Activated CD4-positive, alpha-beta memory T cell treated with anti-CD3 and anti-CD28 coated beads for 36 hours (primary cell): ENCODE measurements at regions not wholly inside any gene's neighbourhood (a gene's known extent, or its start where the extent isn't known, plus 50 kb on each side); places are given as distances from the start of the nearest gene placed in this dataset.

Source experiments
- CTCF ChIA-PET: fragments of 350-600 bp; sonication (Branson Sonifier 250); formaldehyde crosslinking; loops from one replicate; lab custom pipeline; 2021; ENCODE audit warnings: antibody characterized with exemption, inconsistent platforms; lab: Charles Lee
- POLR2A ChIA-PET: fragments of 350-600 bp; sonication (Branson Sonifier 250); formaldehyde crosslinking; loops from one replicate; lab custom pipeline; 2021; ENCODE audit warnings: antibody characterized with exemption; lab: Charles Lee
- DNase-seq: peaks from one replicate; pipeline ENCODE4 v3.0.0-alpha.2; 2020
- H3K27ac Mint-ChIP-seq: one replicate; pipeline ENCODE4 v1.8.0; 2021; ENCODE audit warnings: mixed read lengths
- H3K27me3 Mint-ChIP-seq: one replicate; pipeline ENCODE4 v1.8.0; 2021; ENCODE audit warnings: mixed read lengths
- H3K36me3 Mint-ChIP-seq: one replicate; pipeline ENCODE4 v1.8.0; 2021; ENCODE audit warnings: mixed read lengths
- H3K4me1 Mint-ChIP-seq: one replicate; pipeline ENCODE4 v1.8.0; 2021; ENCODE audit warnings: low read depth, mixed read lengths
- H3K4me3 Mint-ChIP-seq: one replicate; pipeline ENCODE4 v1.8.0; 2021; ENCODE audit warnings: mild to moderate bottlenecking, mixed read lengths
- H3K9me3 Mint-ChIP-seq: one replicate; pipeline ENCODE4 v1.8.0; 2021; ENCODE audit warnings: mixed read lengths
- intact Hi-C: fragments of 100-400 bp; cut with micrococcal nuclease; formaldehyde crosslinking; loops from one replicate; pipeline ENCODE4 v1.15.1; 2023

GRCh38 chr12:85632390-85632789 lies 203.8 kb downstream of the RASSF9 start:
- intact Hi-C loops: no loop called here
- Mint-ChIP-seq H3K27ac (no peak overlapping the region), H3K9me3 (peaks cover 9% of the 10 kb centered on the region), H3K27me3 (no peaks in the 10 kb centered on the region), H3K36me3 (no peaks in the 10 kb centered on the region), H3K4me1 (no peaks in the 10 kb centered on the region), H3K4me3 (no peak overlapping the region)
- CTCF ChIA-PET: no interaction called here
- POLR2A ChIA-PET: no interaction called here
- no peak for DNase-seq

GRCh38 chr12:85633491-85633890 lies 202.7 kb downstream of the RASSF9 start:
- H3K4me3 Mint-ChIP-seq: no peak overlapping the region
- H3K27me3 Mint-ChIP-seq: no peaks in the 10 kb centered on the region
- ChIA-PET CTCF (no interaction called here), POLR2A (no interaction called here)
- peaks cover 4% of the 10 kb centered on the region for H3K9me3 Mint-ChIP-seq
- H3K36me3 Mint-ChIP-seq: no peaks in the 10 kb centered on the region
- H3K27ac Mint-ChIP-seq: no peak overlapping the region
- intact Hi-C loops: no loop called here
- no peaks in the 10 kb centered on the region for H3K4me1 Mint-ChIP-seq
- no peak for DNase-seq

- Mint-ChIP-seq H3K27me3 (no peaks in the 10 kb centered on the region), H3K4me1 (no peaks in the 10 kb centered on the region), H3K27ac (no peak overlapping the region), H3K36me3 (no peaks in the 10 kb centered on the region), H3K9me3 (peaks cover 6% of the 10 kb centered on the region), H3K4me3 (no peak overlapping the region)
- ChIA-PET POLR2A (no interaction called here), CTCF (no interaction called here)
- intact Hi-C loops: no loop called here
- no peak for DNase-seq
Observed at GRCh38 chr12:85639834-85640233, 196.4 kb downstream of the RASSF9 start.

- H3K4me1 Mint-ChIP-seq: no peaks in the 10 kb centered on the region
- no peaks in the 10 kb centered on the region for H3K36me3 Mint-ChIP-seq
- intact Hi-C loops: no loop called here
- ChIA-PET CTCF (no interaction called here), POLR2A (no interaction called here)
- no peak overlapping the region for H3K4me3 Mint-ChIP-seq
- H3K27ac Mint-ChIP-seq: no peak overlapping the region
- no peaks in the 10 kb centered on the region for H3K27me3 Mint-ChIP-seq
- peaks cover 6% of the 10 kb centered on the region for H3K9me3 Mint-ChIP-seq
- no peak for DNase-seq
Observed at GRCh38 chr12:85641796-85642195, 194.4 kb downstream of the RASSF9 start.

GRCh38 chr12:85642288-85642687 lies 193.9 kb downstream of the RASSF9 start:
- intact Hi-C loops: no loop called here
- H3K27me3 Mint-ChIP-seq: no peaks in the 10 kb centered on the region
- no peak for DNase-seq
- peaks cover 6% of the 10 kb centered on the region for H3K9me3 Mint-ChIP-seq
- ChIA-PET POLR2A (no interaction called here), CTCF (no interaction called here)
- no peaks in the 10 kb centered on the region for H3K36me3 Mint-ChIP-seq
- H3K4me1 Mint-ChIP-seq: no peaks in the 10 kb centered on the region
- no peak overlapping the region for H3K27ac Mint-ChIP-seq
- H3K4me3 Mint-ChIP-seq: no peak overlapping the region

GRCh38 chr12:85642808-85643207 lies 193.4 kb downstream of the RASSF9 start:
- H3K4me1 Mint-ChIP-seq: no peaks in the 10 kb centered on the region

GRCh38 chr12:85644508-85644907 lies 191.7 kb downstream of the RASSF9 start:
- Mint-ChIP-seq H3K9me3 (peaks cover 6% of the 10 kb centered on the region), H3K27ac (no peak overlapping the region), H3K4me1 (no peaks in the 10 kb centered on the region), H3K27me3 (no peaks in the 10 kb centered on the region), H3K4me3 (no peak overlapping the region), H3K36me3 (no peaks in the 10 kb centered on the region)
- ChIA-PET CTCF (no interaction called here), POLR2A (no interaction called here)
- DNase-seq: no peak
- intact Hi-C loops: no loop called here

More at GRCh38 chr12:85642808-85643207, 193.4 kb downstream of the RASSF9 start:
- ChIA-PET POLR2A (no interaction called here), CTCF (no interaction called here)
- Mint-ChIP-seq H3K27ac (no peak overlapping the region), H3K9me3 (peaks cover 6% of the 10 kb centered on the region), H3K4me3 (no peak overlapping the region), H3K36me3 (no peaks in the 10 kb centered on the region), H3K27me3 (no peaks in the 10 kb centered on the region)
- no peak for DNase-seq
- intact Hi-C loops: no loop called here

- Mint-ChIP-seq H3K9me3 (peaks cover 26% of the 10 kb centered on the region), H3K27ac (no peak overlapping the region), H3K27me3 (no peaks in the 10 kb centered on the region), H3K4me1 (no peaks in the 10 kb centered on the region), H3K4me3 (no peak overlapping the region), H3K36me3 (no peaks in the 10 kb centered on the region)
- DNase-seq: no peak
- ChIA-PET POLR2A (no interaction called here), CTCF (no interaction called here)
- intact Hi-C loops: no loop called here
Observed at GRCh38 chr12:85653731-85654455, 182.3 kb downstream of the RASSF9 start.

- H3K4me1 Mint-ChIP-seq: no peaks in the 10 kb centered on the region
- intact Hi-C loops: no loop called here
- peaks cover 27% of the 10 kb centered on the region for H3K9me3 Mint-ChIP-seq
- H3K36me3 Mint-ChIP-seq: no peaks in the 10 kb centered on the region
- POLR2A ChIA-PET: no interaction called here
- H3K4me3 Mint-ChIP-seq: no peak overlapping the region
- no peak overlapping the region for H3K27ac Mint-ChIP-seq
- no peaks in the 10 kb centered on the region for H3K27me3 Mint-ChIP-seq
- CTCF ChIA-PET: no interaction called here
- no peak for DNase-seq
Observed at GRCh38 chr12:85654456-85654840, 181.8 kb downstream of the RASSF9 start.

- no peak overlapping the region for H3K4me3 Mint-ChIP-seq
- ChIA-PET CTCF (no interaction called here), POLR2A (no interaction called here)
- no peak for DNase-seq
- intact Hi-C loops: no loop called here
- no peaks in the 10 kb centered on the region for H3K36me3 Mint-ChIP-seq
- H3K27ac Mint-ChIP-seq: no peak overlapping the region
- H3K4me1 Mint-ChIP-seq: no peaks in the 10 kb centered on the region
- H3K9me3 Mint-ChIP-seq: peaks cover 29% of the 10 kb centered on the region
- H3K27me3 Mint-ChIP-seq: no peaks in the 10 kb centered on the region
Observed at GRCh38 chr12:85656561-85656960, 179.6 kb downstream of the RASSF9 start.

- POLR2A ChIA-PET: no interaction called here
- Mint-ChIP-seq H3K27me3 (no peaks in the 10 kb centered on the region), H3K4me1 (no peaks in the 10 kb centered on the region), H3K4me3 (no peak overlapping the region), H3K9me3 (peaks cover 25% of the 10 kb centered on the region), H3K27ac (no peak overlapping the region), H3K36me3 (no peaks in the 10 kb centered on the region)
- no peak for DNase-seq
- intact Hi-C loops: no loop called here
- CTCF ChIA-PET: no interaction called here
Observed at GRCh38 chr12:85657251-85657650, 179.0 kb downstream of the RASSF9 start.

GRCh38 chr12:85657836-85658630 lies 178.2 kb downstream of the RASSF9 start:
- ChIA-PET CTCF (no interaction called here), POLR2A (no interaction called here)
- Mint-ChIP-seq H3K27me3 (no peaks in the 10 kb centered on the region), H3K27ac (no peak overlapping the region), H3K4me3 (no peak overlapping the region), H3K9me3 (peaks cover 25% of the 10 kb centered on the region), H3K36me3 (no peaks in the 10 kb centered on the region), H3K4me1 (no peaks in the 10 kb centered on the region)
- intact Hi-C loops: no loop called here
- no peak for DNase-seq
